ENCODE measurements at regions not wholly inside any gene's neighbourhood (a gene's known extent, or its start where the extent isn't known, plus 50 kb on each side); places are given as distances from the start of the nearest gene placed in this dataset.

DNA sequence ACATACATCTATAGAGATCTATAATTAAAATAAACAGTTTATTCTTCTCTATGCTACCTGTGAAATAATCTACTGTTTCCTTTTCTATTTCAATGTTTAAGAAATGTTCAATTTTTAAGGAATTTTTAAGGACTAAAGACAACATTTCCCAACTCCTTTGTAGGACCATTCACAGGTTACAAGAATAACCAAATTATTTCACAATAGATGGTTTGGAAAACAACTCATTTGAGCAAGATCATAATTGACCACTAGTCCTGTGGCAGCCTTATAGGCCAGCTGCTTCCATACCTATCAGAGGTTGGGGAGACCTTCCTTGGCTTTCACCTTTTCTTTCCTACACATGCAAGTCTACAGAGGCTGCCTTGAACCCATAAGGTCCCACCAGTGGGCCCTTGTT, 193.7 kb downstream of the TTC39B start:
- TF ChIP-seq, protein P1, sequence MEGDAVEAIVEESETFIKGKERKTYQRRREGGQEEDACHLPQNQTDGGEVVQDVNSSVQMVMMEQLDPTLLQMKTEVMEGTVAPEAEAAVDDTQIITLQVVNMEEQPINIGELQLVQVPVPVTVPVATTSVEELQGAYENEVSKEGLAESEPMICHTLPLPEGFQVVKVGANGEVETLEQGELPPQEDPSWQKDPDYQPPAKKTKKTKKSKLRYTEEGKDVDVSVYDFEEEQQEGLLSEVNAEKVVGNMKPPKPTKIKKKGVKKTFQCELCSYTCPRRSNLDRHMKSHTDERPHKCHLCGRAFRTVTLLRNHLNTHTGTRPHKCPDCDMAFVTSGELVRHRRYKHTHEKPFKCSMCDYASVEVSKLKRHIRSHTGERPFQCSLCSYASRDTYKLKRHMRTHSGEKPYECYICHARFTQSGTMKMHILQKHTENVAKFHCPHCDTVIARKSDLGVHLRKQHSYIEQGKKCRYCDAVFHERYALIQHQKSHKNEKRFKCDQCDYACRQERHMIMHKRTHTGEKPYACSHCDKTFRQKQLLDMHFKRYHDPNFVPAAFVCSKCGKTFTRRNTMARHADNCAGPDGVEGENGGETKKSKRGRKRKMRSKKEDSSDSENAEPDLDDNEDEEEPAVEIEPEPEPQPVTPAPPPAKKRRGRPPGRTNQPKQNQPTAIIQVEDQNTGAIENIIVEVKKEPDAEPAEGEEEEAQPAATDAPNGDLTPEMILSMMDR (IDR thresholded peaks at IDR 0.05; ENCODE audit: low read depth, low read length, missing control alignments): no peak
- DNase-seq (ENCODE audit: low read depth): no peak
- no peak overlapping the region for H3K4me3 ChIP-seq (ENCODE audit: low read depth, low read length)

DNA sequence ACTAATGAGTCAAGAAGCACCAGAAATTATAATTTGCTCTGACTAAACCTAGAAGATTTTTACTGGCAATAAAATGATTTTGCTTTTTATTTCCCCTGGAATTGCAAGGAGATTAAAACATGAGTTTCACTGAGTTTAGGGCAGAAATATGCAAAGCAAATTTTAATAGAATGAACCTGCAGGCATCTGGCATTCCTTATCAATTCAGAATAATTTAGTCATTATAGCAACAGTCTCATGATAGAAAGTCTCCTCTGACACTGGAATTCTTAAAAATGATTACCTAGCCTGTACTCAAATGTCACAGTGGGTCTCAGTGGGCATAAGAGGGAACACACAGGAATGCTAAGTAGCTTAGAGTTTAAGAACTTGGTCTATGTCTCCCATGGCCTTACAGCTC, 195.9 kb downstream of the TTC39B start:
- H3K4me3 ChIP-seq (ENCODE audit: low read depth, low read length): no peak overlapping the region
- DNase-seq (ENCODE audit: low read depth): no peak
- TF ChIP-seq, protein P1 (IDR thresholded peaks at IDR 0.05; ENCODE audit: low read depth, low read length, missing control alignments): no peak

DNA sequence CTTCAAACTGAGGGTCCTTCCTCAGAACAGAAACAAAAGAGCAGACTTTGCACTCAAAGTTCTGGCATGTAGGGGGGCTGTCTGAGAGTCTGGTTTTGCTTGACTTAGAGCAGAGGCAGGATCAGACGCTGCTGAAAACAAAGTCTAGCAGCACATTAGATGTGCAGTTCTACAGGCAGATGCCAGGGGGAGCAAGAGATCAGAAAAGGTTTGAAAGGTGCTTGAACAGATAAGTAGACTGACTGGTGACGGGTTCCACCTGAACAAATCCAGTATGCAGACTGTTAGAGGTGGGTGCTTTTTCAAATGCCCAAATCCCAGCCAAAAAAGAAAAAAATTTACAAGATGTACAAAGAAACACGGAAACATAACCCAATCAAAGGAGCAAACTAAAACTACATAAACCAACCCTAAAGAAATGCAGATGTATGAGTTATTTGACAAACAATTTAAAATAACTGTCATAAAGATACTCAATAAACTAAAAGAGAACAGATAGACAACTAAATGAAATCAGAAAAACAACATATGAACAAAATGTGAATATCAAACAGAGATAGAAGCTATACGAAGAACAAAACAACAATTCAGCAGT, 194.7 kb upstream of the FREM1 start:
- DNase-seq (ENCODE audit: low read depth): peak; percentile 4
- TF ChIP-seq, protein P1 (IDR thresholded peaks at IDR 0.05; ENCODE audit: low read depth, low read length, missing control alignments): peak; percentile 82
- no peak overlapping the region for H3K4me3 ChIP-seq (ENCODE audit: low read depth, low read length)

DNA sequence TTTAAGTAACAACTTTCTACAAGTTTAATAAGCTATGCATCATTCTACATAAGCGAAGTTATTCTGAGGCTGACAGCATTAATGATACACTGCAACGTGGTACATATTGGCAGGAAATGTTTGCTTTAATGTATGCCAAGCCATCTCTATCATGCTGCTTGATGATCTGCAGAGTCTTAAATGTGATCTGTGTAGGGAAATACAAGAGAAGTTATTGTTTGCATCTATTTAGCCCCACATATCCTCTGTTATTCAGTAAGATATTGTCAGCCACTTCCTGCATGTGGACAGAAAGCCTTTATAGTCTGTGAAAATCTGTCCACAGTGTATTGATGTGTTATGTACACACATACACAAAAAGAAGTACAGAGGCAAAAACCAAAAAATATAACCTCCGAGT, 193.1 kb upstream of the FREM1 start:
- TF ChIP-seq, protein P1 (IDR thresholded peaks at IDR 0.05; ENCODE audit: low read depth, low read length, missing control alignments): no peak
- DNase-seq (ENCODE audit: low read depth): no peak
- no peak overlapping the region for H3K4me3 ChIP-seq (ENCODE audit: low read depth, low read length)

DNA sequence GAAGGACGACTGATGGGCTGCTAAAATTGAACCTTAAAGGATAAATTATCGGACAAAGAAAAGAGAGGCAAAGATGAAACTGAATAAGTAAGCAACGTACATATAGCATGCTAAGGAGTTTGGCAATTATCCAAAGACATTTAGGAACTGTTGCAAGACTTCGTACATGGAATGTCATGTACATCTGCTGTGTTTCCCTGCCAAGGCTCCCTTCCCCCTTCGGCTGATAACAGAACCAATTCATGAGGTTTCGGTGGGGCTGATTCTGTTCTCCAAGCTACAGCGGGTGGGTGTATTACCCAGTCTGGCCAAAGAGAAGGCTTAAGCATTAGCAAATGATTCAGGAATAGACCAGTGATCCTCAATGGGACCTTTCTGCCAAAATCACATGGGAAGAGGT, 190.9 kb upstream of the FREM1 start:
- DNase-seq (ENCODE audit: low read depth): no peak
- H3K4me3 ChIP-seq (ENCODE audit: low read depth, low read length): no peak overlapping the region
- TF ChIP-seq, protein P1 (IDR thresholded peaks at IDR 0.05; ENCODE audit: low read depth, low read length, missing control alignments): no peak

DNA sequence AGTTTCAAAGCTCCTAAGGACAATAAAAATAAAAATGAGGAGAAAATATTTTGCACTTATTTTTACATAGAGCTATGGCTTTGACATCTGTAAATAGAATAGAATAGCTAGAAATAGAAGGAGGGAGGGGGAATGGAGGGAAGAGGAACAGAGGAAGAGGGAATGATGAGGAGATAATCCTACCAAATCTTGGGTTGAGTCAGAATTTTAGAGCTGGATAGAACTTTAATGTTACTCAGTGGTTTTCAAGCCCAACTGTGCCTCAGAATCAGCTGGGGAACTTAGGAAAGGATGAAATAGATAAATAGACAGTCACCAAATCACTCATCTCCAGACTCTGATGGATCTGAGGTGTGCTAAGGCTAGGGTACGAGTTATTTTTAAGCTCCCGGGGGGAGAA, 190.3 kb upstream of the FREM1 start:
- H3K4me3 ChIP-seq (ENCODE audit: low read depth, low read length): no peak overlapping the region
- TF ChIP-seq, protein P1 (IDR thresholded peaks at IDR 0.05; ENCODE audit: low read depth, low read length, missing control alignments): no peak
- no peak for DNase-seq (ENCODE audit: low read depth)

DNA sequence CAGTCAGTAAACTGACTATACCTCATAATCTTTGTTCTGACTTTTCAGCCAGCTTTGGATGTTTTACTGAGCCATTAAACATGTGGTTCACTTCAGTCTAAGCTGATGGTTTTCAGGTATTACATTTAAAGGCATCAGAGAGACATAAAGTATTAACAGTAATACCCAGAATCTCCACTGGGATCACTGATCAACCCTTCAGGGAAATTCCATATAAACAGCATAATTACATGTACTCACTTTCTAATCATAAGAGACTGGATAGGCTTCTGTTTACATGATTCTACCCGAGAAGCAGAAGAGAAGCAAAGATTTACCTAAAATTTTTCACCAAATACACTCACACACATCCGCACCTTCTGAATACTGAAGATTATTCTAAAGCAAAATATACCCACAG, 186.7 kb upstream of the FREM1 start:
- DNase-seq (ENCODE audit: low read depth): no peak
- H3K4me3 ChIP-seq (ENCODE audit: low read depth, low read length): no peak overlapping the region
- TF ChIP-seq, protein P1 (IDR thresholded peaks at IDR 0.05; ENCODE audit: low read depth, low read length, missing control alignments): no peak
